Sigmoid colon (tissue), 6 donors: ENCODE measurements at regions not wholly inside any gene's neighbourhood (a gene's known extent, or its start where the extent isn't known, plus 50 kb on each side); places are given as distances from the start of the nearest gene placed in this dataset.

Experiments used
- DNase-seq: peaks from one replicate; pipeline ENCODE4 v3.0.0-alpha.2; 2019
- H3K27ac ChIP-seq, 4 donors: fragments of 200-600 bp; sonication (generic); one replicate each; pipeline ENCODE4 v1.5.1; 2016 to 2019; ENCODE audit warnings: mild to moderate bottlenecking in 1 of 4
- H3K27me3 ChIP-seq, 3 donors: fragments of 200-600 bp; sonication (generic); one replicate each; pipeline ENCODE4 v1.5.1; 2019; ENCODE audit warnings: mild to moderate bottlenecking in 1 of 3
- H3K36me3 ChIP-seq, 4 donors: fragments of 200-600 bp; sonication (generic); one replicate each; pipeline ENCODE4 v1.5.1; 2016 to 2019
- H3K4me1 ChIP-seq, 4 donors: fragments of 200-600 bp; sonication (generic); one replicate each; pipeline ENCODE4 v1.5.1; 2017 to 2019
- H3K4me3 ChIP-seq, 4 donors: fragments of 200-600 bp; sonication (generic); one replicate each; pipeline ENCODE4 v1.5.1; 2017 to 2019; ENCODE audit warnings: mild to moderate bottlenecking in 2 of 4, moderate library complexity in 1 of 4
- H3K9me3 ChIP-seq, 4 donors: fragments of 200-600 bp in 3 of 4; sonication (generic) in 3 of 4; one replicate each; pipeline versions ENCODE4 v1.5.1 to v1.6.1; 2013 to 2019
- EP300 ChIP-seq, 4 donors: sonication (generic); formaldehyde crosslinking; IDR thresholded peaks; one replicate each; pipeline ENCODE4 v1.6.1; 2017; ENCODE audit warnings: antibody characterized with exemption in 4 of 4
- POLR2A ChIP-seq, 2 donors: fragments of 450-650 bp; IDR thresholded peaks; one replicate each; pipeline ENCODE4 v1.6.1; 2016; ENCODE audit warnings: antibody characterized with exemption in 2 of 2, mild to moderate bottlenecking in 2 of 2, moderate library complexity in 2 of 2
- POLR2AphosphoS5 ChIP-seq, 4 donors: sonication (generic); formaldehyde crosslinking; IDR thresholded peaks; one replicate each; pipeline ENCODE4 v1.6.1; 2017; ENCODE audit warnings: antibody characterized with exemption in 4 of 4
- WGBS, 2 donors: extraction: QIAGEN DNeasy Blood & Tissue Kit; methylation state at CpG; one replicate each; pipeline ENCODE4 v1.1.7; 2013; 5-methylcytosine and 5-hydroxymethylcytosine counted together
- intact Hi-C: fragments of 100-400 bp; cut with DNase I; formaldehyde crosslinking; loops from one replicate; pipeline ENCODE4 v1.15.1; 2023
- TF ChIP-seq, protein P1 (sequence below), 4 experiments: fragments of 450-650 bp in 3 of 4; fragments of 200-600 bp in 1 of 4; IDR thresholded peaks; one replicate each; pipeline ENCODE4 v1.5.1; 2016 to 2019; ENCODE audit warnings: antibody characterized with exemption in 4 of 4, mild to moderate bottlenecking in 3 of 4, moderate library complexity in 2 of 4
- donor health status: healthy with polysubstance abuse.
- donor health status: healthy.

DNA sequence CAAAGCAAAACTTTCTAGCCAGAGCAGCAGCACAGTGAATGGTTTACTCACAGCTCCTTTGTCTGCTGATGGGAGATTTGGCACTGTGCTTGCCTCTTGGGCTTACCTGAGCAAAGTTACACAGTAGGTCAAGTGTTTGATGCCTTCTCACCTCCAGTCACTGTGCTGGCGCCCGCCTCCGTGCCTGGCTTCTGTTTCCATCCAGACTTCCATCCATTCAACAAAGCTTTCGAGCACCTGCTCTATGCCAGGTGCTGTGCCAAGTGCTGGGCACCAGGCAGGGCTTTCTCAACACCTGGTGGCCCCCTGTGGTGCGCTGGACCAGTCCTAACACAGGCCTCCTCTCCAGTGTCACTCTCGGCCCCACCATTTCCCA, 199.2 kb upstream of the EEA1 start:
- 63 to 85% methylated on average over 6 of the region's 6 CpGs for WGBS, 2 donors
- DNase-seq = no peak
- H3K4me3 ChIP-seq = no peak overlapping the region
- H3K9me3 ChIP-seq = no peaks in the 10 kb centered on the region
- intact Hi-C loops = no loop called here
- H3K36me3 ChIP-seq = no peaks in the 10 kb centered on the region
- peaks cover 0 to 19% (median 12%) of the 10 kb centered on the region in 4 donors for H3K4me1 ChIP-seq
- no peaks in the 10 kb centered on the region for H3K27me3 ChIP-seq
- H3K27ac ChIP-seq = peak overlapping the region in 3 of 4 donors; percentile 35 to 83 (median 64)
- TF ChIP-seq POLR2AphosphoS5 (IDR thresholded peaks at IDR 0.05) (no peak), EP300 (IDR thresholded peaks at IDR 0.05) (no peak), POLR2A (IDR thresholded peaks at IDR 0.05) (no peak)
- TF ChIP-seq, protein P1, sequence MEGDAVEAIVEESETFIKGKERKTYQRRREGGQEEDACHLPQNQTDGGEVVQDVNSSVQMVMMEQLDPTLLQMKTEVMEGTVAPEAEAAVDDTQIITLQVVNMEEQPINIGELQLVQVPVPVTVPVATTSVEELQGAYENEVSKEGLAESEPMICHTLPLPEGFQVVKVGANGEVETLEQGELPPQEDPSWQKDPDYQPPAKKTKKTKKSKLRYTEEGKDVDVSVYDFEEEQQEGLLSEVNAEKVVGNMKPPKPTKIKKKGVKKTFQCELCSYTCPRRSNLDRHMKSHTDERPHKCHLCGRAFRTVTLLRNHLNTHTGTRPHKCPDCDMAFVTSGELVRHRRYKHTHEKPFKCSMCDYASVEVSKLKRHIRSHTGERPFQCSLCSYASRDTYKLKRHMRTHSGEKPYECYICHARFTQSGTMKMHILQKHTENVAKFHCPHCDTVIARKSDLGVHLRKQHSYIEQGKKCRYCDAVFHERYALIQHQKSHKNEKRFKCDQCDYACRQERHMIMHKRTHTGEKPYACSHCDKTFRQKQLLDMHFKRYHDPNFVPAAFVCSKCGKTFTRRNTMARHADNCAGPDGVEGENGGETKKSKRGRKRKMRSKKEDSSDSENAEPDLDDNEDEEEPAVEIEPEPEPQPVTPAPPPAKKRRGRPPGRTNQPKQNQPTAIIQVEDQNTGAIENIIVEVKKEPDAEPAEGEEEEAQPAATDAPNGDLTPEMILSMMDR (IDR thresholded peaks at IDR 0.05) = no peak

DNA sequence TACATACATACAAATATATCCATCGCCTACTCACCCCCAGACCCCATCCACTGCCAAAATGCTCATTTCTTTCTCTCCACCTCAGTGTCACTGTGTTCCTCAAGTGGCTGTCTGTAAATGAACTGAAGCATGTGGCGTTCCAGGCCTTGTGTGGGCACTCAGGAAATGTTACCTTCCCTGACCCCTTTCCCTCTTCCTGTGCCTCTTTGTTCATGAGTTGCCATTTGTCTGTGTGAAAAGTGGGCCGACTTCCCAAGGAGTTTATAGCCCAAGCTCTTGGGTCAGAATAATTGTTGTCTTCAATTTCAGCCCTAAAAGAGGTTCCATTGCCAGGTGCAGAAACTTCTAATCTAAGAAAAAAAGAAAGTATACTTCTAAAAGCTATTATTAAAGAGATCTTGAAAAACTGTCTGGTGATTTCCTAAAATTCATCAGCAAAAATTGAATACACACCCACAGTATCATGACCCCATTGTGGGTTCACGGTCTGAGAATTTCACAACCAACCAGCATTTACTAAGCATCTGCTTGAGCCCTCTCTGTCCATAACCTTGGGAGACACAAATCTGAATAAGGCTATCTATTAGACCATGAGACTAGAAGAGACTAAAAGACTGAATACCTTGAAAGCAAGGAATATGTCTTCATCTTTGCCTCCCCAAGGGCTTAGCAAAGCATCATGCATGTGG, 201.4 kb upstream of the EEA1 start:
- Histone ChIP-seq H3K27ac (no peak overlapping the region), H3K36me3 (no peaks in the 10 kb centered on the region), H3K9me3 (no peaks in the 10 kb centered on the region), H3K4me3 (no peak overlapping the region), H3K27me3 (no peaks in the 10 kb centered on the region), H3K4me1 (peaks cover 0 to 25% (median 17%) of the 10 kb centered on the region in 4 donors)
- intact Hi-C loops = no loop called here
- TF ChIP-seq POLR2A (IDR thresholded peaks at IDR 0.05) (no peak), EP300 (IDR thresholded peaks at IDR 0.05) (no peak), POLR2AphosphoS5 (IDR thresholded peaks at IDR 0.05) (no peak)
- TF ChIP-seq, protein P1 (IDR thresholded peaks at IDR 0.05) = no peak
- WGBS, 2 donors = 76 to 89% methylated on average over 4 of the region's 4 CpGs
- DNase-seq = no peak

DNA sequence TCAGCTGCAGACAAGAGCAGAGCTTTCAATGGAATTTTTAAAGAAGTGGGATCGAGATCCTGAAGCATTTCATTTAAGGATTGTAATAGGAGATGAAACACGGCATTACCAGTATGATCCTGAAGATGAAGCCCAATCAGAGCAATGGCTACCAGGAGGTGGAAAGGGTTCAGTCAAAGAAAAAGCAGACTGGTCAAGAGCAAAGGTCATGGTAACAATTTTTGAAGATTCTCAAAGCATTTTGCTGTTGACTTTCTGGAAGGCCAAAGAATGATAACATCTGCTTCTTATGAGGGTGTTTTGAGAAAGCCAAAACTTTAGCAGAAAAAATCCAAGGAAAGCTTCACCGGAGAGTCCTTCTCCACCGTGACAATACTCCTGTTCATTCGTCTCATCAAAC, 204.3 kb upstream of the EEA1 start:
- no peak overlapping the region for H3K27ac ChIP-seq
- H3K4me3 ChIP-seq = no peak overlapping the region
- TF ChIP-seq, protein P1 (IDR thresholded peaks at IDR 0.05) = no peak
- no peak for TF ChIP-seq EP300 (IDR thresholded peaks at IDR 0.05)
- no peak for TF ChIP-seq POLR2A (IDR thresholded peaks at IDR 0.05)
- TF ChIP-seq POLR2AphosphoS5 (IDR thresholded peaks at IDR 0.05) = no peak
- DNase-seq = no peak
- H3K4me1 ChIP-seq = peaks cover 0 to 36% (median 27%) of the 10 kb centered on the region in 4 donors
- no peaks in the 10 kb centered on the region for H3K27me3 ChIP-seq
- WGBS, 2 donors = 94 to 97% methylated on average over 5 of the region's 5 CpGs
- H3K9me3 ChIP-seq = no peaks in the 10 kb centered on the region
- intact Hi-C loops = no loop called here
- H3K36me3 ChIP-seq = no peaks in the 10 kb centered on the region

DNA sequence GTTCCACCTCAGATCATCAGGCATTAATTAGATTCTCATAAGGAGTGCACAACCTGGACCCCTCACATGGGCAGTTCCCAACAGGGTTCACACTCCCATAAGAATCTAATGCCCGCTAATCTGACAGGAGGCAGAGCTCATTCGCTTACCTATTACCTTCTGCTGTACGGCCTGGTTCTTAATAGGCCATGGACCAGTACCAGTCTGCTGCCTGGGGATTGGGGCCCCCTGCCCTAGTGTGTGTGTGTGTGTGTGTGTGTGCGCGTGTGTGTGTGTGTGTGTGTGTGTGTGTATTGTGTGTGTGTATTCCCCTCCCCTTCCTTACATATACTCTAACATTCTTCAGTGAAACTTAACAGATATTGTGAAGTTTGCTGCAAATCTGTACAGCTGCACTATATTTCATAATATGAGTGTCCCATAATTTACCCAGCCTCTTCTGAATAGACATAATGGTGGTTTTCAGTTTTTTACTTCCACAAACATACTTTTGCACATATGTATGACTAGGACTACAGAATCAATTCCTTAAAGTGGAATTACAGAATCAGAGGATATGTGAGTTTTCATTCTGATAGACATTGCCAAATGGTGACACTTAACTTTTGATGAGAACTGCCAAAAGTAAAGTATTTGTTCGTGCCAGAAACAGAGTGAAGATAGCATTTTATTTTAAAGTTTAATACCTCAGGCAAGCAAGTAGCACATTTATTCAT, 205.2 kb upstream of the EEA1 start:
- Histone ChIP-seq H3K36me3 (no peaks in the 10 kb centered on the region), H3K4me1 (peaks cover 0 to 36% (median 26%) of the 10 kb centered on the region in 4 donors), H3K9me3 (no peaks in the 10 kb centered on the region), H3K27me3 (no peaks in the 10 kb centered on the region), H3K4me3 (no peak overlapping the region), H3K27ac (no peak overlapping the region)
- no peak for TF ChIP-seq POLR2AphosphoS5 (IDR thresholded peaks at IDR 0.05)
- TF ChIP-seq, protein P1 (IDR thresholded peaks at IDR 0.05) = no peak
- TF ChIP-seq EP300 (IDR thresholded peaks at IDR 0.05) = no peak
- no peak for TF ChIP-seq POLR2A (IDR thresholded peaks at IDR 0.05)
- WGBS, 2 donors = 94 to 95% methylated on average over 6 of the region's 6 CpGs
- intact Hi-C loops = no loop called here
- DNase-seq = no peak
